ENCODE measurements at regions not wholly inside any gene's neighbourhood (a gene's known extent, or its start where the extent isn't known, plus 50 kb on each side); places are given as distances from the start of the nearest gene placed in this dataset.

DNA sequence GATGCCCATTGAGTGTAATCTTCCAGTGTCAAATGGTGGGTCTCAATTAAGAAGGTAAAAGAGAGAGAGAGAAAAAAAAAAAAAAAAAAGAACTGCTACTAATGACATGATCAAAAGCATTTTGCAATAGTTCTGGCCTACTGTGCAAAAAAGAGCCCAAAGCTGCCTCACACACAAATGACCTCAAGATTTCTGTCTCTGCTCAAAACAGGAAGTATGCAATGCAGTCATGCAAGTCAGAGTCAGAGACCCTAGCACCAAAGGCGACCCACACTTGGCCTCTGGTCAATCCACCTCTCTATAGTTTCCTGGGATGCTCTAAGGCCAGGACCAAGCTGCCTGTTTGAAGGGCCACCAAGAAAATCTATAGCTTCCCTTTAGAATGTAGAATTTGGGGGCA lies 323.5 kb downstream of the VPS13C start:
- POLR2A ChIA-PET: no interaction called here
- CTCF ChIA-PET: interaction anchor here (0.7 kb wide), 1 partner anchor 749 kb away, joined by 5 read pairs; no protein-coding TSS in a partner anchor
- DNase-seq (ENCODE audit: extremely low spot score): no peak
- no peak for TF ChIP-seq HDGF (IDR thresholded peaks at IDR 0.05; ENCODE audit: borderline replicate concordance)
- TF ChIP-seq FOXM1 (IDR thresholded peaks at IDR 0.05; ENCODE audit: borderline replicate concordance): no peak
- TF ChIP-seq, protein P1, sequence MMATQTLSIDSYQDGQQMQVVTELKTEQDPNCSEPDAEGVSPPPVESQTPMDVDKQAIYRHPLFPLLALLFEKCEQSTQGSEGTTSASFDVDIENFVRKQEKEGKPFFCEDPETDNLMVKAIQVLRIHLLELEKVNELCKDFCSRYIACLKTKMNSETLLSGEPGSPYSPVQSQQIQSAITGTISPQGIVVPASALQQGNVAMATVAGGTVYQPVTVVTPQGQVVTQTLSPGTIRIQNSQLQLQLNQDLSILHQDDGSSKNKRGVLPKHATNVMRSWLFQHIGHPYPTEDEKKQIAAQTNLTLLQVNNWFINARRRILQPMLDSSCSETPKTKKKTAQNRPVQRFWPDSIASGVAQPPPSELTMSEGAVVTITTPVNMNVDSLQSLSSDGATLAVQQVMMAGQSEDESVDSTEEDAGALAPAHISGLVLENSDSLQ (IDR thresholded peaks at IDR 0.05): no peak
- TF ChIP-seq CTBP1 (IDR thresholded peaks at IDR 0.05; ENCODE audit: borderline replicate concordance): no peak
- TF ChIP-seq FOXA1 (IDR thresholded peaks at IDR 0.05): no peak
- no peak for TF ChIP-seq LEF1 (IDR thresholded peaks at IDR 0.05; ENCODE audit: borderline replicate concordance)
- TF ChIP-seq ARNT (IDR thresholded peaks at IDR 0.05): no peak
- TF ChIP-seq TARDBP (IDR thresholded peaks at IDR 0.05): no peak
- TF ChIP-seq SUZ12 (IDR thresholded peaks at IDR 0.05): no peak

DNA sequence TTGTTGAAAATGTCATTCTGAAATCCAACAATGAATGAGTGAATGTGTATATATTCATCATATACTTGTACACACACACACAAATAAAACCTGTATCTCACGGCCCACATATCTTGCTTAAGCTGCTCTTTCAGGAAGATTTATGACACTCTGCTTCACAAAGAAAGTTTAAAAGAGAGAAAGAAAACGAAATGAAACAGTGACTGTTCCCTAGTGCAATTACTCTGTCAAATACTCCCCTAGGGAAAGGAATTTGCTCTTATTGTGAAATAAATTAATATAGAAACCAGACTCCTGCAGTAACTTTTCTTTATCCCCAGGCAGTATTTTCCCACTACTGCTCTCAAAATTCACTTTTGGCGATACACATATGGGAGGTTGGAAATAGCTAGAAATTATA lies 329.1 kb downstream of the VPS13C start:
- POLR2A ChIA-PET: no interaction called here
- DNase-seq (ENCODE audit: extremely low spot score): no peak
- TF ChIP-seq ARNT (IDR thresholded peaks at IDR 0.05): no peak
- no peak for TF ChIP-seq FOXK2 (IDR thresholded peaks at IDR 0.05)
- no peak for TF ChIP-seq FOXA1 (IDR thresholded peaks at IDR 0.05)
- TF ChIP-seq ZNF384 (IDR thresholded peaks at IDR 0.05): no peak
- no peak for TF ChIP-seq SP1 (IDR thresholded peaks at IDR 0.05)
- no peak for TF ChIP-seq SUZ12 (IDR thresholded peaks at IDR 0.05)
- CTCF ChIA-PET: no interaction called here

DNA sequence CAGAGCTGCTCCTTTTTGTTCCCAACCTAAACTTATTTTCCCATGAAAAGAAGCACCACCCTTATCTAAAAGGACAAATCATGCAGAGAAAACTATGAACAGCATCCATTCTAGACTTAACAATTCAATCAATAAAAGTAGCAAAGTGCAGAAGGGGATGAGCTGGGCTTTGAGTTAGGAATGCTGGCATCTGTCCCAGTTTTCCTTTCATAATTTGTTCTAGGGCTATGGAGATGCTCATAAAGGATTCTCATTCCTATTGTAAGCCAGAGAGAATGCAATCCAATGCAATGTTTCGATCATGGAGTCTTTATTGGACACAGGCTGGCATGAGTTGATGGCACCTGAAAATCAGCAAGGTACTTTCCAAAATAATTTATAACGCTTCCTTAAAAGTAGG lies 330.6 kb downstream of the VPS13C start:
- DNase-seq (ENCODE audit: extremely low spot score): no peak
- ChIA-PET POLR2A (no interaction called here), CTCF (interaction anchor here (1.0 kb wide), 1 partner anchor 104 kb away, joined by 4 read pairs; no protein-coding TSS in a partner anchor)
- TF ChIP-seq ELF4 (IDR thresholded peaks at IDR 0.05) (no peak), FOXM1 (IDR thresholded peaks at IDR 0.05; ENCODE audit: borderline replicate concordance) (no peak), NFRKB (IDR thresholded peaks at IDR 0.05) (no peak), TARDBP (IDR thresholded peaks at IDR 0.05) (no peak), SUZ12 (IDR thresholded peaks at IDR 0.05) (no peak), CTBP1 (IDR thresholded peaks at IDR 0.05; ENCODE audit: borderline replicate concordance) (no peak)

DNA sequence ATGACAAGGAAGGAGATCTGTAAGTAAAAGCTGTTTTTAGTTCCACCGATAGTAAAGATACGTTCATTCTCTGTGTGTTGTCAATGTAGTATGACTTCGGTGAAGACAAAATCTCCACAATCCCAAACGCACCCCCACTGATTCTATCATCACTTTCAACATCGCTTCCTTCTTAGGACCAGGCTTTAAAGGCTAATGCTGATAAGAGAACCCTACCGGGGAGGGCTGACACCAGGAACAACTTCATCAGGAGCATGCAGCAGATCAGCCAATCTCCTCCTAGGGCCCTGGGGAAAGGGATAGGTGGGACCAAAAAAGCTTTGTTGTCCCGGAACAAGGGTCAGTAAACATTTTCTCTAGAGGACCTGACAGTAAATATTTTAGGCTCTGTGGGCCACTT lies 334.1 kb downstream of the VPS13C start:
- POLR2A ChIA-PET: no interaction called here

DNA sequence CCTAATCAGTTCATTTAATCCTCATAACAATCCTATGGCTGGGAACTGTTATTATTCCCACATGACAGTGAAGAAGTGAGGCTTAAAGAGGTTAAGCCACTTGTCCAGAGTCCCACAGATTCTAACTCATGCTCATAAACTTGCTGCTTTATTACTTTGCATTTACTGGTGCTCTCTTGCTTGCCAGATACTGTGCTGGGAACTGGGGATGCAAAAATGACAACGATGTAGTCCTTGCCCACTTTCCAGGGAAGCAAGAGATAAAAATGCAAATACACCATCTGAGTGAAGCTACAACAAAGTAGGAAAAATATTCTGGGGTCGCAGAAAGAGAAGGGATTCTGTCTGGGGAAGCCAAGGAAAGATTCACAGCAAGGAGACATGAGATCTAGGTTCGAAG lies 335.0 kb downstream of the VPS13C start:
- POLR2A ChIA-PET: no interaction called here
- CTCF ChIA-PET: no interaction called here
- no peak for DNase-seq (ENCODE audit: extremely low spot score)
- no peak for TF ChIP-seq ZNF384 (IDR thresholded peaks at IDR 0.05)
- TF ChIP-seq L3MBTL2 (conservative IDR thresholded peaks at IDR 0.05): no peak
- no peak for TF ChIP-seq BHLHE40 (IDR thresholded peaks at IDR 0.05; ENCODE audit: borderline replicate concordance)
- TF ChIP-seq, protein P1 (IDR thresholded peaks at IDR 0.05): no peak
- no peak for TF ChIP-seq LEF1 (IDR thresholded peaks at IDR 0.05; ENCODE audit: borderline replicate concordance)
- TF ChIP-seq ELF4 (IDR thresholded peaks at IDR 0.05): no peak
- TF ChIP-seq ARNT (IDR thresholded peaks at IDR 0.05): no peak
- TF ChIP-seq HDGF (IDR thresholded peaks at IDR 0.05; ENCODE audit: borderline replicate concordance): no peak

More for the DNA sequence above, 334.1 kb downstream of the VPS13C start:
- no peak for TF ChIP-seq FOXK2 (IDR thresholded peaks at IDR 0.05)
- no peak for TF ChIP-seq ZNF384 (IDR thresholded peaks at IDR 0.05)
- TF ChIP-seq, protein P1 (IDR thresholded peaks at IDR 0.05): no peak
- no peak for TF ChIP-seq BHLHE40 (IDR thresholded peaks at IDR 0.05; ENCODE audit: borderline replicate concordance)
- no peak for TF ChIP-seq FOXA1 (IDR thresholded peaks at IDR 0.05)
- TF ChIP-seq L3MBTL2 (conservative IDR thresholded peaks at IDR 0.05): no peak
- no peak for TF ChIP-seq CTBP1 (IDR thresholded peaks at IDR 0.05; ENCODE audit: borderline replicate concordance)
- TF ChIP-seq TARDBP (IDR thresholded peaks at IDR 0.05): no peak
- no peak for TF ChIP-seq LEF1 (IDR thresholded peaks at IDR 0.05; ENCODE audit: borderline replicate concordance)
- TF ChIP-seq SUZ12 (IDR thresholded peaks at IDR 0.05): no peak
- TF ChIP-seq ARNT (IDR thresholded peaks at IDR 0.05): no peak
- no peak for TF ChIP-seq HDGF (IDR thresholded peaks at IDR 0.05; ENCODE audit: borderline replicate concordance)
- no peak for TF ChIP-seq NFRKB (IDR thresholded peaks at IDR 0.05)
- TF ChIP-seq FOXM1 (IDR thresholded peaks at IDR 0.05; ENCODE audit: borderline replicate concordance): no peak
- no peak for TF ChIP-seq ELF4 (IDR thresholded peaks at IDR 0.05)
- TF ChIP-seq SP1 (IDR thresholded peaks at IDR 0.05): no peak
- DNase-seq (ENCODE audit: extremely low spot score): no peak
- CTCF ChIA-PET: no interaction called here

DNA sequence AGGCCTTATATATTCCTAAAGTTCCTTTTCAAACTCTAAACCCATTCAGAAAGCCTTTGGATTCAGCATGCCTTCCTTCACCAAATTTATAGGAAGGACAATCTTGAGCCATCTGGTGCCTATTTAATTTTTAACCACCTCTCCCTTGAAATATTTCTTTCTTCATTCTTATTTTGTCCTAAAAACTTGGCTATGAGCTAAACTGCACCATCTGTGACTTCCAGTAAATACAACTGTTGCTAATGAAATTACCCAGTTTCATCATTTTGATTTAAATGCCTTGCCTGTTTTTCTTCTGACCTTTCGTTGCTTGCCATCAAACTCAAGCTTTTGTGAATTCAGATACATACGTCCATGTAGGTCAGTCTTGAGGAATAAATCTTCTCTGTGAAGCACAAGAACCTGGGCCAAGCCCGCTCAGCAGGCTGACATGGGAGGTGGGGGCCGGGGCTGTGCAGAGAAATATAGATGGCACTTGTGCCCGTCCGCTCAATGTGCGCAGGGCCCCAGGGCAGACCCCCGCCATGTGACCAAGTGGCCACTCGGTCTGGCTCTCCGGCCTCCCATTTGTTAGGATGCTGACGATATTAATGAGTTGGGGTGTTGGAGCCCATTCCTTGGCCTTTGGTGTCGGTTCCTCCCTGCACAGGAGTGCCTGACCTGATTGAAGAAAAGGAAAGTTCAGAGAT lies 335.9 kb downstream of the VPS13C start:
- DNase-seq (ENCODE audit: extremely low spot score): no peak
- TF ChIP-seq FOXM1 (IDR thresholded peaks at IDR 0.05; ENCODE audit: borderline replicate concordance) (no peak), L3MBTL2 (conservative IDR thresholded peaks at IDR 0.05) (no peak), ARNT (IDR thresholded peaks at IDR 0.05) (no peak)
- POLR2A ChIA-PET: no interaction called here
- CTCF ChIA-PET: no interaction called here

DNA sequence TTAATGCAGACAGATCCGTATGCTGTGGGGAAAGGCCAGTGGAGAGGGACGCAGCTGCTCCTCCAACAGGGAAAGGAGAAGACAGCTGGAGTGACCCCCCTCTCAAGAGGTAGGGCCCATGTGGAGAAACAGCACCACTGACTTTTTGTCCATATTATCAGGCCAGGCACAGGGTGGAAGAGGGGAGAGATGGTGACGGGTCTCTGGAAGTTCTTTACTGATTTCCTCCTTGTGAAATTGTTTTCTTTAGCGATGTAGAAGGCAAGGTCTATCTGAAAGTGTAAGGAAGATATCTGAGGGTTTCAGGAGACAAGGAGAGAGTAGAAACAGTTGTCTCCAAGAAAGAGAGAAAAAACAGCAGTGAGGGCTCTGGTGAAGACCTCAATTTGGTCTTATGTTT lies 338.8 kb downstream of the VPS13C start:
- no peak for DNase-seq (ENCODE audit: extremely low spot score)
- TF ChIP-seq HDGF (IDR thresholded peaks at IDR 0.05; ENCODE audit: borderline replicate concordance) (no peak), FOXM1 (IDR thresholded peaks at IDR 0.05; ENCODE audit: borderline replicate concordance) (no peak), NFRKB (IDR thresholded peaks at IDR 0.05) (no peak), SUZ12 (IDR thresholded peaks at IDR 0.05) (no peak), CTBP1 (IDR thresholded peaks at IDR 0.05; ENCODE audit: borderline replicate concordance) (no peak), LEF1 (IDR thresholded peaks at IDR 0.05; ENCODE audit: borderline replicate concordance) (no peak), TARDBP (IDR thresholded peaks at IDR 0.05) (no peak), ARNT (IDR thresholded peaks at IDR 0.05) (no peak), SP1 (IDR thresholded peaks at IDR 0.05) (no peak), BHLHE40 (IDR thresholded peaks at IDR 0.05; ENCODE audit: borderline replicate concordance) (no peak), FOXK2 (IDR thresholded peaks at IDR 0.05) (no peak), L3MBTL2 (conservative IDR thresholded peaks at IDR 0.05) (no peak)
- TF ChIP-seq, protein P1 (IDR thresholded peaks at IDR 0.05): no peak
- POLR2A ChIA-PET: no interaction called here
- CTCF ChIA-PET: no interaction called here

All from HEK293T (cell line).